HFFc6 (cell line): ENCODE measurements at regions not wholly inside any gene's neighbourhood (a gene's known extent, or its start where the extent isn't known, plus 50 kb on each side); places are given as distances from the start of the nearest gene placed in this dataset.
"Not testable (repeated sequence)": the region's sequence is repeated elsewhere in the genome, so short reads cannot be mapped to it uniquely, and the experiment has no call there.

ENCODE experiments used
- DNase-seq: peaks from one replicate; pipeline ENCODE4 v3.0.0-alpha.2; 2018
- H3K27ac Mint-ChIP-seq: 2 replicates; pipeline ENCODE4 v1.8.0; 2020; ENCODE audit warnings: mild to moderate bottlenecking, mixed read lengths
- H3K27me3 Mint-ChIP-seq: 2 replicates; pipeline ENCODE4 v1.8.0; 2021; ENCODE audit warnings: mild to moderate bottlenecking, moderate library complexity, mixed read lengths; ENCODE audit not compliant: insufficient read depth
- H3K36me3 Mint-ChIP-seq: 2 replicates; pipeline ENCODE4 v1.8.0; 2021; ENCODE audit warnings: low read depth, mixed read lengths
- H3K4me1 Mint-ChIP-seq: 2 replicates; pipeline ENCODE4 v1.8.0; 2020; ENCODE audit warnings: low read depth, mixed read lengths
- H3K4me3 Mint-ChIP-seq: 2 replicates; pipeline ENCODE4 v1.8.0; 2020; ENCODE audit warnings: mild to moderate bottlenecking, moderate library complexity, mixed read lengths
- H3K9me3 Mint-ChIP-seq: 2 replicates; pipeline ENCODE4 v1.8.0; 2020; ENCODE audit warnings: mild to moderate bottlenecking, mixed read lengths
- TF ChIP-seq, protein P1 (sequence below): fragments of 200-600 bp; sonication (generic); IDR thresholded peaks from 2 replicates; pipeline ENCODE4 v1.5.0; 2021; ENCODE audit warnings: antibody characterized with exemption, mild to moderate bottlenecking

DNA sequence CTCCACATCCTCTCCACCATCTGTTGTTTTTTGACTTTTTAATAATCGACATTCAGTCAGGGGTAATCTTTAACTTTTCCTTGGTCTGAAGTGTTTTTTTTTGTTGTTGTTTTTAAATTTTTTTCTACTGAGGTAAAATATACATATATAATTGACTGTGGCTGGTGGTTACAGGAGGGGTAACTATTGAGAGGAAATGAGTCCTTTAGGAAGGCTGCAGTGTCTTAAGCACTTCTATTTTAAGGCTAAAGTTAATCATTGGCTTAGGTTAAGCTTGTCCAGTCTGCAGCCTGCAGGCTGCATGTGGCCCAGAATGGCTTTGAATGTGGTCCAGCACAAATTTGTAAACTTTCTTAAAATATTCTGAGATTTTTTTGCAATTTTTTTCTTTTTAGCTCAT lies 172.5 kb downstream of the CTH start:
- Mint-ChIP-seq H3K9me3 (no peaks in the 10 kb centered on the region; the same call in 1 of the 2 replicates), H3K36me3 (no peaks in the 10 kb centered on the region), H3K4me1 (no peaks in the 10 kb centered on the region), H3K4me3 (no peak overlapping the region), H3K27me3 (no peaks in the 10 kb centered on the region; the same call in 1 of the 2 replicates), H3K27ac (no peak overlapping the region)
- DNase-seq = no peak
- TF ChIP-seq, protein P1, sequence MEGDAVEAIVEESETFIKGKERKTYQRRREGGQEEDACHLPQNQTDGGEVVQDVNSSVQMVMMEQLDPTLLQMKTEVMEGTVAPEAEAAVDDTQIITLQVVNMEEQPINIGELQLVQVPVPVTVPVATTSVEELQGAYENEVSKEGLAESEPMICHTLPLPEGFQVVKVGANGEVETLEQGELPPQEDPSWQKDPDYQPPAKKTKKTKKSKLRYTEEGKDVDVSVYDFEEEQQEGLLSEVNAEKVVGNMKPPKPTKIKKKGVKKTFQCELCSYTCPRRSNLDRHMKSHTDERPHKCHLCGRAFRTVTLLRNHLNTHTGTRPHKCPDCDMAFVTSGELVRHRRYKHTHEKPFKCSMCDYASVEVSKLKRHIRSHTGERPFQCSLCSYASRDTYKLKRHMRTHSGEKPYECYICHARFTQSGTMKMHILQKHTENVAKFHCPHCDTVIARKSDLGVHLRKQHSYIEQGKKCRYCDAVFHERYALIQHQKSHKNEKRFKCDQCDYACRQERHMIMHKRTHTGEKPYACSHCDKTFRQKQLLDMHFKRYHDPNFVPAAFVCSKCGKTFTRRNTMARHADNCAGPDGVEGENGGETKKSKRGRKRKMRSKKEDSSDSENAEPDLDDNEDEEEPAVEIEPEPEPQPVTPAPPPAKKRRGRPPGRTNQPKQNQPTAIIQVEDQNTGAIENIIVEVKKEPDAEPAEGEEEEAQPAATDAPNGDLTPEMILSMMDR = no peak

GRCh38 chr1:70586046-70586445 lies 175.0 kb downstream of the CTH start:
- Mint-ChIP-seq H3K27ac (no peak overlapping the region), H3K9me3 (no peaks in the 10 kb centered on the region; the same call in 1 of the 2 replicates), H3K4me3 (no peak overlapping the region), H3K27me3 (peaks cover 2% of the 10 kb centered on the region; the same call in 1 of the 2 replicates), H3K4me1 (no peaks in the 10 kb centered on the region), H3K36me3 (no peaks in the 10 kb centered on the region)
- TF ChIP-seq, protein P1 = no peak
- DNase-seq = no peak

- Mint-ChIP-seq H3K4me3 (no peak overlapping the region), H3K27ac (no peak overlapping the region), H3K4me1 (no peaks in the 10 kb centered on the region), H3K27me3 (peaks cover 2% of the 10 kb centered on the region; the same call in 1 of the 2 replicates), H3K9me3 (no peaks in the 10 kb centered on the region; the same call in 1 of the 2 replicates), H3K36me3 (no peaks in the 10 kb centered on the region)
- TF ChIP-seq, protein P1 = no peak
- DNase-seq = no peak
Observed at GRCh38 chr1:70587872-70588366, 176.9 kb downstream of the CTH start.

DNA sequence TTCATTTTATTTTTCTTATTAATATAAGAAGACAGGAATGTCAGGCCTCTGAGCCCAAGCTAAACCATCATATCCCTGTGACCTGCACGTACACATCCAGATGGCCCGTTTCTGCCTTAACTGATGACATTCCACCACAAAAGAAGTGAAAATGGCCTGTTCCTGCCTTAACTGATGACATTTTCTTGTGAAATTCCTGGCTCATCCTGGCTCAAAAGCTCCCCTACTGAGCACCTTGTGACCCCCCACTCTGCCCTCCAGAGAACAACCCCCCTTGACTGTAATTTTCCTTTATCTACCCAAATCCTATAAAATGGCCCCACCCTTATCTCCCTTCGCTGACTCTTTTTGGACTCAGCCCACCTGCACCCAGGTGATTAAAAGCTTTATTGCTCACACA lies 182.5 kb downstream of the CTH start:
- not testable (repeated sequence) for H3K4me1 Mint-ChIP-seq, H3K27ac Mint-ChIP-seq, H3K4me3 Mint-ChIP-seq, H3K36me3 Mint-ChIP-seq, H3K27me3 Mint-ChIP-seq, DNase-seq, H3K9me3 Mint-ChIP-seq

DNA sequence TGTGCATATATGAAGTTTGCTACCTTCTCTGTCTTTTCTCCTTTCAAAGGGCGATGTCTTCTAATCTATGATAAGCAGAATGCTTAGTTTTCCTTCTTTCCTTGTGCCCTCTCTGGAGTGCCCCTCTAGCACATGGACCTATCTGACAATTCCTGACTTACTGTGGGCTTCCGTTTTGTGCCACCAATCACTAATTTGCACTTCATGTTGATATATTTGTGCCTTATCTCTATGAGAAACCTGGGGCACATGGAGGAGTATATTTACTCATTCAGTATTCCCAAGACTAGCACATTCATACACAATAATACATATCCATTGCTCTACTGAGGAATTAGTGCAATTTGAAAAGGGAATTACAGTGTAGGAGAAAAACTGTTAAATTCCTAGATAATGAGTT lies 197.7 kb downstream of the CTH start:
- Mint-ChIP-seq H3K27me3 (no peaks in the 10 kb centered on the region), H3K9me3 (peaks cover 13% of the 10 kb centered on the region), H3K27ac (no peak overlapping the region), H3K4me3 (no peak overlapping the region), H3K4me1 (no peaks in the 10 kb centered on the region), H3K36me3 (no peaks in the 10 kb centered on the region)
- no peak for DNase-seq
- TF ChIP-seq, protein P1 = no peak

DNA sequence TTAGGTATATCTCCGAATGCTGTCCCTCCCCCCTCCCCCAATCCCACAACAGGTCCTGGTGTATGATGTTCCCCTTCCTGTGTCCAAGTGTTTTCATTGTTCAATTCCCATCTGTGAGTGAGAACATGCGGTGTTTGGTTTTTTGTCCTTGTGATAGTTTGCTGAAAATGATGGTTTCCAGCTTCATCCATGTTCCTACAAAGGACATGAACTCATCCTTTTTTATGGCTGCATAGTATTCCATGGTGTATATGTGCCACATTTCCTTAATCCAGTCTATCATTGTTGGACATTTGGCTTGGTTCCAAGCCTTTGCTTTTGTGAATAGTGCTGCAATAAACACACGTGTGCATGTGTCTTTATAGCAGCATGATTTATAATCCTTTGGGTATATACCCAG lies 199.1 kb downstream of the CTH start:
- H3K27me3 Mint-ChIP-seq, H3K27ac Mint-ChIP-seq, DNase-seq, H3K4me1 Mint-ChIP-seq, H3K9me3 Mint-ChIP-seq, H3K4me3 Mint-ChIP-seq, H3K36me3 Mint-ChIP-seq: not testable (repeated sequence)

- Mint-ChIP-seq H3K4me1 (no peaks in the 10 kb centered on the region), H3K27ac (no peak overlapping the region), H3K4me3 (no peak overlapping the region), H3K9me3 (peaks cover 6% of the 10 kb centered on the region; the same call in 1 of the 2 replicates), H3K36me3 (no peaks in the 10 kb centered on the region), H3K27me3 (no peaks in the 10 kb centered on the region)
- DNase-seq = no peak
- TF ChIP-seq, protein P1 = no peak
Observed at GRCh38 chr1:70616946-70617345, 205.9 kb downstream of the CTH start.
